ENCODE measurements at regions not wholly inside any gene's neighbourhood (a gene's known extent, or its start where the extent isn't known, plus 50 kb on each side); places are given as distances from the start of the nearest gene placed in this dataset.

GRCh38 chr2:187075671-187076070 is 226.7 kb upstream of the ZSWIM2 start:
- no peak for TF ChIP-seq CTCF (IDR thresholded peaks at IDR 0.05)
- TF ChIP-seq POLR2A (IDR thresholded peaks at IDR 0.05), result no peak
